GM21825 (cell line): ENCODE measurements at regions not wholly inside any gene's neighbourhood (a gene's known extent, or its start where the extent isn't known, plus 50 kb on each side); places are given as distances from the start of the nearest gene placed in this dataset.

ENCODE experiments used
- ATAC-seq: cut with Tn5 transposase; IDR thresholded peaks from one replicate; pipeline ENCODE4 v1.9.1; 2021; ENCODE audit warnings: mild to moderate bottlenecking, moderate library complexity; ENCODE audit not compliant: unreplicated experiment

GRCh38 chr17:77687921-77688320 is 270.6 kb upstream of the TNRC6C start:
- no peak for ATAC-seq

GRCh38 chr17:77688369-77688768 is 270.1 kb upstream of the TNRC6C start:
- no peak for ATAC-seq

GRCh38 chr17:77690271-77691161 is 268.0 kb upstream of the TNRC6C start:
- no peak for ATAC-seq

- no peak for ATAC-seq
These were observed 267.1 kb upstream of the TNRC6C start for GRCh38 chr17:77691216-77692085.

GRCh38 chr17:77692571-77693161 is 265.8 kb upstream of the TNRC6C start:
- ATAC-seq: no peak

GRCh38 chr17:77693301-77693700 is 265.2 kb upstream of the TNRC6C start:
- no peak for ATAC-seq

- no peak for ATAC-seq
These were observed 264.7 kb upstream of the TNRC6C start for GRCh38 chr17:77693776-77694175.

GRCh38 chr17:77694391-77695363 is 263.8 kb upstream of the TNRC6C start:
- ATAC-seq: no peak

GRCh38 chr17:77695386-77695785 is 263.1 kb upstream of the TNRC6C start:
- ATAC-seq: no peak

- no peak for ATAC-seq
These were observed 262.3 kb upstream of the TNRC6C start for GRCh38 chr17:77696151-77696720.

- no peak for ATAC-seq
These were observed 261.6 kb upstream of the TNRC6C start for GRCh38 chr17:77696721-77697460.

- no peak for ATAC-seq
These were observed 260.8 kb upstream of the TNRC6C start for GRCh38 chr17:77697480-77698400.

GRCh38 chr17:77698903-77699623 is 259.4 kb upstream of the TNRC6C start:
- ATAC-seq: no peak

GRCh38 chr17:77700165-77700881 is 258.2 kb upstream of the TNRC6C start:
- no peak for ATAC-seq

- ATAC-seq: no peak
These were observed 256.5 kb upstream of the TNRC6C start for GRCh38 chr17:77701996-77702395.

- no peak for ATAC-seq
These were observed 254.3 kb upstream of the TNRC6C start for GRCh38 chr17:77704048-77704815.
